Right ventricle myocardium superior (tissue), 1 donor: ENCODE measurements at regions not wholly inside any gene's neighbourhood (a gene's known extent, or its start where the extent isn't known, plus 50 kb on each side); places are given as distances from the start of the nearest gene placed in this dataset.
"Not testable (repeated sequence)": the region's sequence is repeated elsewhere in the genome, so short reads cannot be mapped to it uniquely, and the experiment has no call there.

ENCODE experiments used
- ATAC-seq: fragments of 200-7000 bp; cut with Tn5 transposase; one replicate; pipeline ENCODE4 v1.9.1; 2020; ENCODE audit warnings: mild to moderate bottlenecking; ENCODE audit not compliant: poor library complexity
- DNase-seq: peaks from one replicate; pipeline ENCODE4 v3.0.0-alpha.2; 2020
- intact Hi-C: fragments of 100-400 bp; cut with DNase I; formaldehyde crosslinking; loops from one replicate; pipeline ENCODE4 v1.11.2; 2022
- donor health status: DM: no; HTN: yes; CAD: no; lungs with severe emphysema.

DNA sequence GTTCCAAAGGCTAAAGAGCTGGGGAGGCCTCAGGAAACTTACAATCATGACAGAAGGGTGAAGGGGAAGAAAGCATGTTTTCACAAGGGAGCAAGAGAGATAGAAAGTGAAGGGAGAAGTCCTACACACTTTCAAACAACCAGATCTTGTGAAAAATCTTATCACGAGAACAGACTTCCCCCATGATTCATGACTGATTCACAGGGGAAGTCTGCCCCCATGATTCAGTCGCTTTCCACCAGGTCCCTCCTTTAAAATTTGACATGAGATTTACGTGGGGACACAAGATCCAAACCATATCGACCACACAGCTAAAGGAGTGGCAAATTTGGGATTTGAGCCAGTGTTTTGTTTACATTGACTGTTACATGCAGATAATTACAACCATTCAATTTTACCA lies 971.1 kb upstream of the HS3ST1 start:
- ATAC-seq = no peak
- no peak for DNase-seq
- intact Hi-C loops = no loop called here

DNA sequence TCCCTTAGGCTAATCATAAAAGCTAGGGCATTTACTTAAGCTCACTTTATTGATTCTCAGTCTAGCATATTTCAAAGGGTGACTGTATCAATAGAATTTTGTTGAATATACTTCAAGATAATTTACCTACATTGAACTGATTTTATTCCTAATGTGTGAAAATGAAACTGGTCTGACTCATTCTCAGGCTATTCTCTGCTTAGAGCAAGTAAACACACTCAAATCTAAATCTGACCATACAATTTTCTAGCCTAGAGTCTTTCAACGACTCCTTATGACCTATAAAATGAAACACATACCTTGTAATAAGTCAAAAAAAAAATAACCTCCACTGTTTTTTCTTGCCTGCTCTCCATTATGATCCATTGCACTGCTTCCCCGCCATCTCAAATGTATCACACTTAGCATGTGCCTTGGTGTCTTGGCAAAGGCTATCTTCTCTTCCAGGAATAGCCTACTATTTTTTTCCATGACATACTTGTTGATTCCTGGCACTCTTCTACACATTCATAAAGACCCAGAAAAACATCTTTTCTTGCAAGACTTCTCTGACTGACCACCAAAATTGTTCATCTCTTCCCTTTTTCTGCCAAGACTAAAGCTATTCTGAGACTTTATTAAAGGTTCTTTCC lies 965.1 kb upstream of the HS3ST1 start:
- ATAC-seq = no peak
- intact Hi-C loops = no loop called here

DNA sequence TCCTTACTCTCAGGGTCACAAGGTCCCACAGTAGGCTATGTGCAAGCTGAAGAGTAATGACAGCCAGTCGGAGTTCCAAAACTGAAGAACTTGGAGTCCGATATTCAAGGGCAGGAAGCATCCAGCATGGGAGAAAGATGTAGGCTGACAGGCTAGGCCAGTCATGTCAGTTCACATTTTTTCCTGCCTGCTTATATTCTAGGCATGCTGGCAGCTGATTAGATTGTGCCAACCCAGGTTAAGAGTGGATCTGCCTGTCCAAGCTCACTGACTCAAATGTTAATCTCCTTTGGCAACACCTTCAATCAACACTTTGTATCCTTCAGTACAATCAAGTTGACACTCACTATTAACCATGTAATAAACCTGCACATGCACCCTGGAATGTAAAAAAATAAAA lies 960.9 kb upstream of the HS3ST1 start:
- ATAC-seq (peak; percentile 89), DNase-seq (no peak)
- intact Hi-C loops = no loop called here

More for the DNA sequence above, 965.1 kb upstream of the HS3ST1 start:
- DNase-seq = no peak

DNA sequence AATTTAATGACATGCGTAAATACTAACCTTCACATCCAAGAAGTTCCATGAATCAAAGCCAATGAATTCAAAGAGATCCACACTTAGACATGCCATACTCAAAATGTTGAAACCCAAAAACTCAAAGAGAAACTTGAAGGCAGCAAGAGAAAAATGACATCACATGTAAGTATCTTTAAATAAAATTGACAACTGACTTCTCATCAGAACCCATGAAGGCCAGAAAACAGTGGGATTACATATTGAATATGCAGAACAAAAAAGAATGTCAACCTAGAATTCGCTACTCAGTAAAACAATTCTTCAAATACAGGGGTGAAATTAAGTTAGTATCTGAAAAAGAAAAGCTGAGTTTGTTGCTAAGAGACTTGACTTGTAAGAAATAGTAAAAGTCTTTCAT lies 953.9 kb upstream of the HS3ST1 start:
- DNase-seq = no peak
- intact Hi-C loops = no loop called here
- ATAC-seq = no peak

DNA sequence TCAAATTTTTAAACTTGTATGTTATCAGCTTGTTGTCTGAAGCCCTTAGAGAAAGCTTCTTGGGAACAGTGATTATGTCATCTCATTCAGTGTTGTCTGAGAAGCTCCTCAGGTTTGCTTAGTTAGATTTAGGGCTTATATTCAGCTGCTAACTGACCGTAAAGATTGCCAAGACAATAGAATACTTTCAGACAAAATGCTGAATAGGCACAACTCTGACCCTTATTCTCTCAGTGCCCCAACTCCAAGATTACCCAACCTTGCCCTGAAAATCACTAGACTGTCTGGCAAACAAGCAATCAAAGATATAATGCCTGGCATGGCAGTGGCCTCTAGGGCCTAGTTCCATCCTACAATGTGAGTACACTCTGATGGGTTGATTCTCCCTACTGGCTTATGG lies 950.5 kb upstream of the HS3ST1 start:
- no peak for DNase-seq
- no peak for ATAC-seq
- intact Hi-C loops = no loop called here

DNA sequence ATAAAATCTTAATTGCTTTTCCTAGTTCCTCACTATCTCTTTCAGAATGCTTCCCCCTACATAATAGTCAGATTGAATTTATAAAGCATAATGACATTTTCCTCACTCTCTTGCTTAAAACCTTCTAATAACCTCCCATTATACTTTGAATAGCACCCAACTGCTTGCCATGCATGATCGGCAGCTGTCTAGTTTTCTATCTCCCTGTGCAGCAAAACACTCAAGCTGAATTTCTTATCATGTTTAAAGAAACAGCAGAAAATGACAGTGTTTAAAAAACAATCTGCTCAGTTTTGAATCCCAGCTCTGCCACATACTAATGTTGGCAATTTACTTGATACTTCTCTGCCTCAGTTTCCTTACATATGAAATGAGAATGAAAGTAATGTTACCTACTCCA lies 947.1 kb upstream of the HS3ST1 start:
- ATAC-seq (no peak), DNase-seq (no peak)
- intact Hi-C loops = no loop called here

DNA sequence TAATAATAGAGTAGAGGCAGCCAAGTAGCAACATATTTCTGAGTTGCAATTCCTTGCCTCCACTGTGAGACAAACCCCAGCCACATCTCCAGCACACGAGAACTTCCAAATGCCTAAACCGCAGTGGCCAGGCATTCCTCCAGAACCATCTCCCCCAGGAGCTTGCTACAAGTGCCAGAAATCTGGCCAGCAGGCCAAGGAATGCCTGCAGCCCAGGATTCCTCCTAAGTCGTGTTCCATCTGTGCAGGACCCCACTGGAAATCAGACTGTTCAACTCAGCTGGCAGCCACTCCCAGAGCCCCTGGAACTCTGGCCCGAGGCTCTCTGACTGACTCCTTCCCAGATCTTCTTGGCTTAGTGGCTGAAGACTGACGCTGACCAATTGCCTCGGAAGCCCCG lies 937.2 kb upstream of the HS3ST1 start:
- not testable (repeated sequence) for ATAC-seq
- peak; percentile 44 for DNase-seq

DNA sequence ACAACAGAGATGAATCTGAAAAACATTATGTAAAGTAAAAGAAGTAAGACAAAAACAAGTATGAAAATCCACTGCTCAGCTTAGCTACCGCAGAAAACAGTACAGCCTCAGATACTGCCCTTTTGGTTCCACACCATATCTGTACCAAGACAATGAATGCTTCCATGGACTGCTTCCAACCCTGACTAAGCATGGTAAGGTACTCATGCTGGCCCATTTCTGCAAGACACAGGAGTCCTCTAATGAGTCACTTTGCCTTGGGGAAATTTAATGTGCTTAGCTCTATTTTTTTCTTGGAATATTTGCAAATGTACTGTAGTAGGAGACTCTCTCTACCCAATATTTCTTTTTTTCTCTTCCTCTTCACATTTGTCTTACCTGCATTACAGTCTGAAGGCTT lies 931.7 kb upstream of the HS3ST1 start:
- ATAC-seq = no peak
- DNase-seq = no peak
- intact Hi-C loops = no loop called here

More for the DNA sequence above, 937.2 kb upstream of the HS3ST1 start:
- intact Hi-C loops = not testable (repeated sequence)

DNA sequence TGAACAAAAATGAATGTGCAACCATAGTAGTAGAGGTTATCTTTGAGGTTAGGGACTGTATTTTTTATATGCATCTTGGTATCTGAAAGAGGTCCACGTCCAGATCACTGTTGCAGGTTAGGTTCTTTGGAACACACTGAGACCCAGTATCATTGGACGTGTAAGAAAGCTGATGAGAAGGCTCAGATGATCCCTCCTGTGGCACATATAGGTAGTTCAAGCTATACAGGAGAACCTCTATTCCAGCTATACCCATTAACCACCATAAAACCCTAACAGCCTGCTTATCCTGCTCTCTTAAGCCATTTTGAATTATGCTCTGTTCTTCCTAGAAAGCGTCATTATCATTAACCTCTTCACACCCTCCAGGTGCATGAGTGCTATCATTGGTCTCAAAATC lies 930.7 kb upstream of the HS3ST1 start:
- DNase-seq = no peak
- intact Hi-C loops = no loop called here
- no peak for ATAC-seq

DNA sequence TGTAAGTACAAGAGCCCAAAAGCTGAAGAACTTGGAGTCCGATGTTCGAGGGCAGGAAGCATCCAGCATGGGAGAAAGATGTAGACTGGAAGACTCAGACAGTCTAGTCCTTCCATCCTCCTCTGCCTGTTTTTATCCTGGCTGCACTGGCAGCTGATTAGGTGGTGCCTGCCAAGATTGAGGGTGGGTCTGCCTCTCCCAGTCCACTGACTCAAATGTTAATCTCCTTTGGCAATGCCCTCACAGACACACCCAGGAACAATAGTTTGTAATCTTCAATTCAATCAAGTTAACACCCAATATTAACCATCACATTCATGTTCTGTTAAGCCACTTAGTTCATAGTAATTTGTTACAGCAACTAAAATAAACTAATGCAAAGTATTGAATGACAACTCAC lies 904.4 kb upstream of the HS3ST1 start:
- intact Hi-C loops, DNase-seq, ATAC-seq: not testable (repeated sequence)

DNA sequence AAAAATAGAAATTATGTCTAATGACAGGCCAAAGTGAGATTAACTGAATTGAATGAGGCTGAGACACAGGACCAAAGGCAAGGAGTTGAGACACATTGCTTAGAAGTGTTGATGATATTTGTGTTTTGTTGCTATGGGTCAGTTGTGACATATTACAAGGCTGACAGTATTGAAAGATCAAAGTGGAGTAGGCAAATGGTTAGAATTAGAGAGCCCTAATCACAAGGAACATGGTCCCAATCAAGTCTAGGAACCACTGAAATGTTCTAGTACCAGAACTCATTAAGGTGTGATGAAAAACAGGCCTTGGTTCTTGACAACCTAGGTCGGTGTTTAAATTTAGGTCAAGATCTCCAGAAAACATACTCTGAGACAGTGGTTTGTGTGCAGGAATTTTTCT lies 896.3 kb upstream of the HS3ST1 start:
- DNase-seq = no peak
- intact Hi-C loops = no loop called here
- peak; percentile 48 for ATAC-seq

DNA sequence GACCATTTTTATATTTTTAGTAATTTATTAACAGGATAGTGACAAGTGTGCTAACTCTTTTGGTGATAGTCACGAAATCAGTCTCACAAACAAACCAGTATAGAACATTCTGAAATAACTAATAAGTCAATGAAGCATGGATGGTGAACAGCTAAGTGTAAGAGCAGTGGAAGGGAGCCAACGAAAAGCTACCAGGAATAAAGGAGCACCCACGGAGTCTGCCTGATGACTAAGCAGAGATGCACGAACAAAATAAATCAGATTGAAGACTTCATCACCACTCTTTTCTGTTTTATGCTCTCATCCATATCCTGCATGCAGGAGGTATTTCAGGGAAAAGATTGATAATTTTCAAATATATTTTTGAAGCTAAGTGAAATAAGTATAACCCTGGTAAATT lies 891.1 kb upstream of the HS3ST1 start:
- intact Hi-C loops = no loop called here
- ATAC-seq (no peak), DNase-seq (no peak)

DNA sequence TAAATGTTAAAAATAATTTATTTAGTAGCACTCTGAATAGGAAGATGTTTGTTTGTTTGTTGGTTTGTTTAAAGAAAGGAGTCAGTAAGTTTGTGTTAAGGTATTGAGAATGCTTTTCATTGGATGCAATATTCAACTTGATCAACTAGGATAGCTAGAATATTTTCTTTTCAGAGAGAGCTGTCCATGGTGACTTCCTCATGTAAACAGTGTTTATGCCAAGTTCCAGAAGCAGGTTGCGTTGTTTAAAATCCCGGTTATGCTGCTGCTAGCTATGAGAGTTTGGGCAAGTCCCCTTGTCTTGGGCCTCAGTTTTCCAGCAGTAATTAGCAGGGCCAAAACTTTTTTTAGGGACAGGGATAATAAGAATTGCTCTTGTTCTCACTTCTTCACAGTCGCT lies 876.2 kb upstream of the HS3ST1 start:
- intact Hi-C loops = no loop called here
- DNase-seq (no peak), ATAC-seq (no peak)

DNA sequence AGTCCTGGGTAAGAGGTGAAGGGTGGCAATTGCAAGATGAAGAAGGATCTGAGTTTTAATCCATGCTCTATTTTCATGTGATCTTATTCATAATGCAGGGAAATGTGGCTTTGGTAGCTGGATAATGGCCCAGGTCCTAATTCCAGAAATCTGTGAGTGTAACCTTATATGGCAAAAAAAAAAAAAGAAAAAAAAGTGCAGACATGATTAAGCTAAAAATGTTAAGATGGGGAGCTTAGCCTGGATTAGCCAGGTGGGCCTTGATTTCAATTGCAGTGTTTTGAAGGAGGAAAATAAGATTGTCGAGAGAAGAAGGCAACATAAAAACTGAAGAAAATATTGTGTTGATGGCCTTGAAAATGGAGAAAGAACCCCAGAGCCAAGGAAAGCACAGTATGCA lies 867.7 kb upstream of the HS3ST1 start:
- intact Hi-C loops = no loop called here
- ATAC-seq (no peak), DNase-seq (no peak)

DNA sequence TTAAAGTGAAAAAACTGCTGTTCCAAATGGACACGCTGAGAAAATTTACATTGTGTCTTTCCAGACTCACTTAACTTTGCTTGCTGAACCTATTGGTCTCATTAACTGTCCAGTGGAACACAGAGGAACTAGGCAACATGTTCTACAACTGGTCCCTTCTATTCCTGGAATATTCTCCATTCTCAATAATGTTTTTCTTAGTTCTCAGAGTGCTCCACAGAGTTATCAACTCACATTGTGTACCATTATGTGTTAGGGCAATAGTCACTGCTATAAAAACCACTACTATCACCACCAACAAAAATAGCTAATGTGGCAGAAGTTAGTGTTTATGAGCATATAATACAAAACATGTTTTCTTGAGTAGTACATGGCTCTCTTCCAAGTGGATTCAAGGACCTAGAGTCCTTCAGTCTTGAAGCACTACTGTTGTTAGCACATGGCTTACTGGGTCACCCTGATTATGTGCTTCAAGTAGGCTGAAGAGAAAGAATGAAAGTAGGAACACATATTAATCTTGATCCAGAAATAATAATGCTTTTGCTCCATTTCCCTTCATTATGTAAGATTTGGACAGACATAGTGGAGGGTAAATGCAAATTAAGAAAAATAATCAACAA lies 865.3 kb upstream of the HS3ST1 start:
- DNase-seq = no peak
- intact Hi-C loops = no loop called here
- peak; percentile 53 for ATAC-seq

DNA sequence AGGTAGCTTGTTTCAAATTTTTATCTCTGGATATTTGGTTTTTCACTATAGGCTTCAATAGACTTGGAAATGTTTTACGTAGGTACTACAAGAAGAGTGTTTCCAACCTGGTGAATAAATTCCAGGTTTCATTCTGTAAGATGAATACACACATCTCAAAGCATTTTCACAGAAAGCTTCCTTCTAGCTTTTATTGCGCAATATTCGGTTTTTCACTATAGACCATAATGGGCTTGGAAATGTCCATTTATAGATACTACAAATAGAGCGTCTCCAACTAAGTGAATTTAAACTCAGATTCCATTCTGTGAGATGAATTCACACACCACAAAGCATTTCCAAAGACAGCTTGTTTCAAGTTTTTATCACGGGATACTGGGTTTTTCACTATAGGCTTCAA lies 857.7 kb upstream of the HS3ST1 start:
- no peak for ATAC-seq
- no peak for DNase-seq
- intact Hi-C loops = no loop called here

DNA sequence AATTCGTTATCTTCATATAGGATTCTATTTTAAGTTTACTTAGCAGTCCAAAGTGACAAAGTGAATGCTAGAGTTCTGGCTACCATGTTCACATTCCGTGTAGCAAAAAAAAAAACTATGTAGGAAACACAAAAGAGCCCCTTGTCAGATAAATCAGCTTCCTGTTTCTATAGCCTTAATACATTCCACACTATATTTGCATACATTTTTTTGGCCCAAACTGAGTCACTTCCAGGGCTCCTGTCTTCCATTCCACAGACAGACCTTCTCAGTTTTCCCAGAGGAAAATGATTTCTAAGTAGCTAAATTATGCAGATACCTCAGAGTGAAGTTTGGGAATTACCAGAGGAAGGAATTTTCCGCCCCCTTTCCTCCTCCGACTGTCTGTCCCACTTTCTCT lies 841.9 kb upstream of the HS3ST1 start:
- ATAC-seq (peak; percentile 39), DNase-seq (no peak)
- intact Hi-C loops = no loop called here

DNA sequence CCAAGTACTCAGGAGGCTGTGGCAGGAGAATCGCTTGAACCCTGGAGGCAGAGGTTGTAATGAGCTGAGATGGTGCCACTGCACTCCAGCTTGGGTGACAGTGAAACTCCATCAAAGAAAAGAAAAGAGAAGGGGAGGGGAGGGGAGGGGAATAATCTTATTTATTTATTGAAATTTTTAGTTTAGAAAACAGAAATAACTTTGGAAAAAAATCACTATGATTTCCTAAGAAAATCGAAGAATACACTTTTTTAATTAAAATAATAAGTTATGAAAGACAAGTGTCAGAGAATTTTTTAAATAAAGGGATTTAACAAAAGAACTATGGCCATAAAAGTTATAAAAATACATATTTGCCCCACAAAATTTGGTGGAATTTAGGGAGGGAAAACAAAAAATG lies 836.9 kb upstream of the HS3ST1 start:
- intact Hi-C loops = no loop called here
- DNase-seq = no peak
- no peak for ATAC-seq

DNA sequence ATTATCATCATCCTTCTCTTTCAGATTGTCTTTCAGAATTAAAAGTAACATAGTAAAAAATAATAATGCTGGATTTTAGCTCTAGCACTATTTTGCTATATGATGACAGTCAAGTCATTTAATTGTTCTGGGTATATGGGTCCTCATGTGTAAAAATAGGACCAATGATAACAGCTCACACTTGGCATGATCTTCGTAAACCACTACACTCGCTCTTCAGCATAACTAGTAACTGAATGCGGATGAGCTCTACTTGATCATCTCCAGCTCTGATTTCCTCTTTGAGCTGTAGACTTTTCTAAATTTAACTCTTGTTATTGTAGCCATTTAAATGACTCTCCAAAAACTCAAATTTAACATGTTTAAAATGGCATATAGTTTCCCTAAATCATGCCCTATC lies 831.8 kb upstream of the HS3ST1 start:
- no peak for DNase-seq
- intact Hi-C loops = no loop called here
- peak; percentile 77 for ATAC-seq

DNA sequence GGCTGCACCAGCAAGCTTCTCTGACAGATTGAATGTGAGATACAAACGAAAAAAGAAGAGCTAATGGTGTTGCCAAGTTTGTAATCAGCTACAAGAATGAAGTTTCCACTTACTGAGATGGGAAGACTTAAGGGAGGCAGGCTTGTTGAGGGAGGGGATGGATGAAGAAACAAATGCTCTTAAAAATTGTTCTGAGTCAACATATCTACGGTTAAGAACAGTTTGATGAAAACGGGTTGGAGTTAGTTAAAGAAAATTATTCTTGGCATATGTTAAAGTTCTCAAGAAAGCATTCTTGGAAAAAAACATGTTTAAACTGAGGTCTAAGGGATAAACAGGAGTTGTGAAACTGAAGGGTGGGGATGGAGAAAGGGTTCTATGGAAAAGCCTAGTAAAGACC lies 816.3 kb upstream of the HS3ST1 start:
- intact Hi-C loops = no loop called here
- no peak for DNase-seq
- no peak for ATAC-seq

DNA sequence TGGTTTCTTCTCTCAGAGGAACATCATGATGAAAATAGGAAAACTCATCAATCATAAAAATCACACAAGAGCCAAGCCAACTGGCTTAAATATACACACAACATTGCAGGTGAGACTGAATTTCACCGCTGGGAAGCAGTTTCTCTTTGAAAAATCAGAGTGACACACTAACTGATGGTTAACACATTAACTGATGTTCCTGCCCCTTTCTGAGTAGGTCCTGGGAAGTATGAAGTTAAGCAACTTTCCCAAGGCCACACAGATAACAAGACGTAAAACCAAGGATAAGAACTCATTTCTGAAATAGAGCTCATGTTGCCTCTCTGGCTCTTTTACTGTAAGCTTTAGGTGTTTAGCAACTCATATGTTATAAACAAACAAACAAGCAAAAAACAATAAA lies 813.7 kb upstream of the HS3ST1 start:
- no peak for DNase-seq
- no peak for ATAC-seq

More for the DNA sequence above, 813.7 kb upstream of the HS3ST1 start:
- intact Hi-C loops = no loop called here
